HEK293 (cell line): ENCODE measurements at regions not wholly inside any gene's neighbourhood (a gene's known extent, or its start where the extent isn't known, plus 50 kb on each side); places are given as distances from the start of the nearest gene placed in this dataset.

Experiments
- CTCF ChIA-PET: fragments of 350-600 bp; formaldehyde crosslinking; extraction: SDS; loops from one replicate; lab custom pipeline; 2021; ENCODE audit warnings: antibody characterized with exemption; lab: Yijun Ruan, JAX
- POLR2A ChIA-PET: fragments of 300-600 bp; formaldehyde crosslinking; extraction: SDS; loops from one replicate; lab custom pipeline; 2020; ENCODE audit warnings: antibody characterized with exemption, inconsistent platforms; lab: Yijun Ruan, JAX
- H3K27ac ChIP-seq: fragments of 200-500 bp; sonication (Bioruptor generic); 2 replicates; pipeline ENCODE4 v1.5.1; 2014; ENCODE audit warnings: low read depth, low read length, control low read depth, inconsistent platforms; ENCODE audit errors: extremely low read depth
- H3K36me3 ChIP-seq, 2 experiments: fragments of 200-500 bp in 1 of 2; sonication (Bioruptor generic) in 1 of 2; 1 replicate in 1 of 2; 2 replicates in 1 of 2; pipeline ENCODE4 v1.5.1; 2014 to 2017; ENCODE audit warnings: inconsistent platforms in 2 of 2, low read length in 2 of 2; ENCODE audit not compliant: control insufficient read depth in 2 of 2, insufficient read depth in 1 of 2
- H3K4me1 ChIP-seq: fragments of 200-500 bp; sonication (Bioruptor generic); 2 replicates; pipeline ENCODE4 v1.5.1; 2014; ENCODE audit warnings: mild to moderate bottlenecking, low read length, inconsistent platforms; ENCODE audit not compliant: control insufficient read depth, insufficient read depth
- H3K4me3 ChIP-seq: 2 replicates; pipeline ENCODE4 v1.5.1; 2011; ENCODE audit warnings: low read depth, mild to moderate bottlenecking, control low read depth, low read length, moderate library complexity
- H3K9me3 ChIP-seq: fragments of 200-500 bp; sonication (Bioruptor generic); 2 replicates; pipeline ENCODE4 v1.5.1; 2014; ENCODE audit warnings: low read depth, low read length, inconsistent platforms; ENCODE audit not compliant: control insufficient read depth, insufficient read depth
- EGR2 ChIP-seq: fragments of 450-650 bp; formaldehyde crosslinking; IDR thresholded peaks from 2 replicates; pipeline ENCODE4 v1.5.1; 2016; ENCODE audit warnings: low read depth, missing biosample characterization, missing genetic modification characterization
- GLI4 ChIP-seq: fragments of 450-650 bp; formaldehyde crosslinking; IDR thresholded peaks from 2 replicates; pipeline ENCODE4 v1.5.1; 2016; ENCODE audit warnings: missing biosample characterization, missing genetic modification characterization
- IKZF3 ChIP-seq: fragments of 450-650 bp; IDR thresholded peaks from 2 replicates; pipeline ENCODE4 v1.5.0; 2018; ENCODE audit warnings: missing biosample characterization, mild to moderate bottlenecking, missing genetic modification characterization, moderate library complexity
- KLF17 ChIP-seq: fragments of 450-650 bp; formaldehyde crosslinking; IDR thresholded peaks from 2 replicates; pipeline ENCODE4 v1.5.1; 2016; ENCODE audit warnings: missing biosample characterization, missing genetic modification characterization
- KLF9 ChIP-seq: fragments of 450-650 bp; formaldehyde crosslinking; IDR thresholded peaks from 2 replicates; pipeline ENCODE4 v1.5.1; 2016; ENCODE audit warnings: missing biosample characterization, missing genetic modification characterization, low read depth
- OVOL3 ChIP-seq: fragments of 450-650 bp; formaldehyde crosslinking; IDR thresholded peaks from 2 replicates; pipeline ENCODE4 v1.5.1; 2016; ENCODE audit warnings: missing biosample characterization, missing genetic modification characterization
- REPIN1 ChIP-seq: fragments of 450-650 bp; formaldehyde crosslinking; IDR thresholded peaks from 2 replicates; pipeline ENCODE4 v1.5.1; 2017; ENCODE audit warnings: missing biosample characterization, missing genetic modification characterization, low read depth
- SETDB1 ChIP-seq: IDR thresholded peaks from one replicate; pipeline ENCODE4 v1.6.1; 2017; ENCODE audit warnings: mild to moderate bottlenecking, low read length, moderate library complexity, mixed read lengths; ENCODE audit not compliant: insufficient read length
- SP2 ChIP-seq: fragments of 450-650 bp; formaldehyde crosslinking; IDR thresholded peaks from 2 replicates; pipeline ENCODE4 v1.5.1; 2016; ENCODE audit warnings: missing biosample characterization, missing genetic modification characterization
- SP3 ChIP-seq: fragments of 450-650 bp; formaldehyde crosslinking; IDR thresholded peaks from 2 replicates; pipeline ENCODE4 v1.5.1; 2016; ENCODE audit warnings: missing biosample characterization, missing genetic modification characterization
- ZBTB21 ChIP-seq: fragments of 450-650 bp; formaldehyde crosslinking; IDR thresholded peaks from 2 replicates; pipeline ENCODE4 v1.5.1; 2017; ENCODE audit warnings: missing biosample characterization, missing genetic modification characterization
- ZBTB44 ChIP-seq: fragments of 450-650 bp; IDR thresholded peaks from 2 replicates; pipeline ENCODE4 v1.5.1; 2018; ENCODE audit warnings: missing biosample characterization, mild to moderate bottlenecking, missing genetic modification characterization
- ZFP37 ChIP-seq: fragments of 450-650 bp; formaldehyde crosslinking; IDR thresholded peaks from 2 replicates; pipeline ENCODE4 v1.5.1; 2016; ENCODE audit warnings: missing biosample characterization, missing genetic modification characterization
- ZNF114 ChIP-seq: fragments of 450-650 bp; formaldehyde crosslinking; IDR thresholded peaks from 2 replicates; pipeline ENCODE4 v1.5.0; 2017; ENCODE audit warnings: missing biosample characterization, missing genetic modification characterization
- ZNF132 ChIP-seq: fragments of 450-650 bp; formaldehyde crosslinking; IDR thresholded peaks from 2 replicates; pipeline ENCODE4 v1.5.1; 2017; ENCODE audit warnings: missing biosample characterization, missing genetic modification characterization, borderline replicate concordance
- ZNF18 ChIP-seq: fragments of 450-650 bp; formaldehyde crosslinking; IDR thresholded peaks from 2 replicates; pipeline ENCODE4 v1.5.1; 2016; ENCODE audit warnings: missing biosample characterization, missing genetic modification characterization
- ZNF202 ChIP-seq: fragments of 450-650 bp; formaldehyde crosslinking; IDR thresholded peaks from 2 replicates; pipeline ENCODE4 v1.5.1; 2016; ENCODE audit warnings: missing biosample characterization, missing genetic modification characterization, borderline replicate concordance
- ZNF223 ChIP-seq: fragments of 450-650 bp; formaldehyde crosslinking; IDR thresholded peaks from 2 replicates; pipeline ENCODE4 v1.5.1; 2016; ENCODE audit warnings: missing biosample characterization, missing genetic modification characterization
- ZNF266 ChIP-seq: fragments of 450-650 bp; formaldehyde crosslinking; IDR thresholded peaks from 2 replicates; pipeline ENCODE4 v1.5.1; 2016; ENCODE audit warnings: missing biosample characterization, missing genetic modification characterization, low read depth
- ZNF423 ChIP-seq: fragments of 450-650 bp; formaldehyde crosslinking; IDR thresholded peaks from 2 replicates; pipeline ENCODE4 v1.5.1; 2016; ENCODE audit warnings: missing biosample characterization, missing genetic modification characterization
- ZNF513 ChIP-seq: fragments of 450-650 bp; IDR thresholded peaks from 2 replicates; pipeline ENCODE4 v1.5.1; 2018; ENCODE audit warnings: missing biosample characterization, missing genetic modification characterization
- ZNF560 ChIP-seq: fragments of 450-650 bp; formaldehyde crosslinking; IDR thresholded peaks from 2 replicates; pipeline ENCODE4 v1.5.1; 2017; ENCODE audit warnings: missing biosample characterization, missing genetic modification characterization, borderline replicate concordance
- ZNF561 ChIP-seq: fragments of 450-650 bp; IDR thresholded peaks from 2 replicates; pipeline ENCODE4 v1.5.1; 2018; ENCODE audit warnings: missing biosample characterization, missing genetic modification characterization, borderline replicate concordance
- ZNF626 ChIP-seq: fragments of 450-650 bp; sonication (Bioruptor Pico); formaldehyde crosslinking; IDR thresholded peaks from 2 replicates; pipeline ENCODE4 v1.5.1; 2018; ENCODE audit warnings: missing biosample characterization, missing genetic modification characterization, inconsistent platforms
- ZNF639 ChIP-seq: fragments of 450-650 bp; formaldehyde crosslinking; IDR thresholded peaks from 2 replicates; pipeline ENCODE4 v1.5.1; 2016; ENCODE audit warnings: missing biosample characterization, missing genetic modification characterization
- ZNF658 ChIP-seq: fragments of 450-650 bp; formaldehyde crosslinking; IDR thresholded peaks from 2 replicates; pipeline ENCODE4; 2016; ENCODE audit warnings: missing biosample characterization, missing genetic modification characterization
- ZNF664 ChIP-seq: fragments of 450-650 bp; formaldehyde crosslinking; IDR thresholded peaks from 2 replicates; pipeline ENCODE4 v1.5.1; 2016; ENCODE audit warnings: missing biosample characterization, missing genetic modification characterization
- ZNF747 ChIP-seq: fragments of 450-650 bp; formaldehyde crosslinking; IDR thresholded peaks from 2 replicates; pipeline ENCODE4 v1.5.1; 2016; ENCODE audit warnings: missing biosample characterization, missing genetic modification characterization
- ZNF776 ChIP-seq: fragments of 450-650 bp; formaldehyde crosslinking; IDR thresholded peaks from 2 replicates; pipeline ENCODE4 v1.5.0; 2017; ENCODE audit warnings: missing biosample characterization, missing genetic modification characterization, borderline replicate concordance

- H3K4me1 ChIP-seq = no peaks in the 10 kb centered on the region
- H3K27ac ChIP-seq = no peak overlapping the region
- TF ChIP-seq ZNF626 (tag by site-specific recombination) = no peak
- TF ChIP-seq ZBTB21 = no peak
- CTCF ChIA-PET = no interaction called here
- POLR2A ChIA-PET = no interaction called here
- H3K9me3 ChIP-seq = no peaks in the 10 kb centered on the region
- no peak overlapping the region for H3K4me3 ChIP-seq
- no peaks in the 10 kb centered on the region for H3K36me3 ChIP-seq
These were observed 712.8 kb downstream of the SOCS6 start for GRCh38 chr18:71001597-71001996.

GRCh38 chr18:70998490-70998889 is 709.6 kb downstream of the SOCS6 start:
- Histone ChIP-seq H3K9me3 (no peaks in the 10 kb centered on the region), H3K36me3 (no peaks in the 10 kb centered on the region), H3K27ac (no peak overlapping the region), H3K4me1 (no peaks in the 10 kb centered on the region), H3K4me3 (no peak overlapping the region)
- ChIA-PET CTCF (no interaction called here), POLR2A (no interaction called here)
- no peak for TF ChIP-seq GLI4 (tag by site-specific recombination)
- TF ChIP-seq SETDB1 = no peak
- no peak for TF ChIP-seq ZNF560
- TF ChIP-seq IKZF3 = no peak
- no peak for TF ChIP-seq ZFP37 (tag by site-specific recombination)
- TF ChIP-seq ZNF114 (tag by site-specific recombination) = no peak
- no peak for TF ChIP-seq EGR2 (tag by site-specific recombination)
- TF ChIP-seq ZNF266 = no peak
- no peak for TF ChIP-seq REPIN1
- no peak for TF ChIP-seq SP3 (tag by site-specific recombination)
- TF ChIP-seq ZNF513 (tag by site-specific recombination) = no peak
- no peak for TF ChIP-seq SP2 (tag by site-specific recombination)
- no peak for TF ChIP-seq ZNF423 (tag by site-specific recombination)
- TF ChIP-seq ZNF658 (tag by site-specific recombination) = no peak
- no peak for TF ChIP-seq ZNF639 (tag by site-specific recombination)

GRCh38 chr18:70994116-70994515 is 705.3 kb downstream of the SOCS6 start:
- no peaks in the 10 kb centered on the region for H3K36me3 ChIP-seq
- H3K27ac ChIP-seq = no peak overlapping the region
- ChIA-PET CTCF (no interaction called here), POLR2A (no interaction called here)
- no peaks in the 10 kb centered on the region for H3K4me1 ChIP-seq
- no peaks in the 10 kb centered on the region for H3K9me3 ChIP-seq
- no peak overlapping the region for H3K4me3 ChIP-seq
- TF ChIP-seq KLF17 (tag by site-specific recombination) (no peak), ZNF132 (tag by site-specific recombination) (no peak), ZNF202 (no peak), OVOL3 (tag by site-specific recombination) (no peak), ZNF776 (tag by site-specific recombination) (no peak), ZNF664 (no peak), ZNF561 (no peak), KLF9 (no peak), ZNF18 (no peak), ZBTB44 (tag by site-specific recombination) (no peak), ZNF747 (tag by site-specific recombination) (no peak), ZNF223 (tag by site-specific recombination) (no peak)
